SK-N-SH (cell line): ENCODE measurements at regions not wholly inside any gene's neighbourhood (a gene's known extent, or its start where the extent isn't known, plus 50 kb on each side); places are given as distances from the start of the nearest gene placed in this dataset.

Experiments
- CTCF ChIA-PET: fragments of 300-600, 350-600 bp; formaldehyde crosslinking; extraction: SDS; loops from one replicate; lab custom pipeline; 2021; lab: Yijun Ruan, JAX
- POLR2A ChIA-PET: fragments of 350-600 bp; sonication (Branson Sonifier 250); formaldehyde crosslinking; extraction: SDS; loops from one replicate; lab custom pipeline; 2020; ENCODE audit warnings: antibody characterized with exemption, inconsistent platforms; lab: Yijun Ruan, JAX
- DNase-seq: peaks from one replicate; pipeline ENCODE4 v3.0.0; 2012
- H2AFZ ChIP-seq: fragments of 200-600 bp; sonication (generic); 2 replicates; pipeline ENCODE4 v1.8.1; 2016; ENCODE audit warnings: antibody characterized with exemption, mild to moderate bottlenecking, low read depth
- H3F3A ChIP-seq: fragments of 200-600 bp; sonication (generic); replicated peaks from 2 replicates; pipeline ENCODE3; 2016; ENCODE audit warnings: antibody characterized with exemption, mild to moderate bottlenecking; ENCODE audit not compliant: insufficient read depth
- H3K27ac ChIP-seq, 2 experiments: fragments of 200-500 bp in 1 of 2; fragments of 200-600 bp in 1 of 2; sonication (Bioruptor generic) in 1 of 2; sonication (generic), shearing (Covaris generic) in 1 of 2; 2 replicates each; pipeline versions ENCODE4 v1.5.1 to v1.6.1; 2014 to 2016; ENCODE audit warnings: low read depth in 2 of 2, inconsistent platforms in 1 of 2, low read length in 1 of 2, mild to moderate bottlenecking in 1 of 2, mixed read lengths in 1 of 2
- H3K27me3 ChIP-seq: fragments of 200-600 bp; sonication (generic), shearing (Covaris generic); 2 replicates; pipeline ENCODE4 v1.6.1; 2016; ENCODE audit warnings: mixed run types; ENCODE audit not compliant: insufficient read depth
- H3K36me3 ChIP-seq, 2 experiments: fragments of 200-500 bp in 1 of 2; fragments of 200-600 bp in 1 of 2; sonication (Bioruptor generic) in 1 of 2; sonication (generic) in 1 of 2; replicated peaks in 1 of 2; 2 replicates each; pipeline versions ENCODE3 to v1.5.1; 2014 to 2016; ENCODE audit warnings: low read length in 1 of 2, mild to moderate bottlenecking in 1 of 2; ENCODE audit not compliant: insufficient read depth in 2 of 2, control insufficient read depth in 1 of 2
- H3K4me1 ChIP-seq, 2 experiments: fragments of 200-500 bp in 1 of 2; fragments of 200-600 bp in 1 of 2; sonication (Bioruptor generic) in 1 of 2; sonication (generic), shearing (Covaris generic) in 1 of 2; 2 replicates each; pipeline versions ENCODE4 v1.5.1 to v1.6.1; 2014 to 2016; ENCODE audit warnings: low read depth in 1 of 2, low read length in 1 of 2, mixed run types in 1 of 2; ENCODE audit not compliant: insufficient read depth in 2 of 2, control insufficient read depth in 1 of 2
- H3K4me2 ChIP-seq: fragments of 200-600 bp; sonication (generic), shearing (Covaris generic); 2 replicates; pipeline ENCODE4 v1.6.1; 2017; ENCODE audit warnings: mixed run types
- H3K4me3 ChIP-seq, 2 experiments: fragments of 200-500 bp in 1 of 2; fragments of 200-600 bp in 1 of 2; sonication (Bioruptor generic) in 1 of 2; sonication (generic), shearing (Covaris generic) in 1 of 2; 2 replicates each; pipeline versions ENCODE4 v1.5.1 to v1.8.1; 2014 to 2016; ENCODE audit warnings: low read depth in 2 of 2, inconsistent platforms in 1 of 2, low read length in 1 of 2, mild to moderate bottlenecking in 1 of 2, mixed read lengths in 1 of 2, moderate library complexity in 1 of 2
- H3K79me2 ChIP-seq: fragments of 200-600 bp; sonication (generic); 2 replicates; pipeline ENCODE4 v1.8.1; 2017; ENCODE audit warnings: mild to moderate bottlenecking; ENCODE audit not compliant: insufficient read depth
- H3K9ac ChIP-seq: fragments of 200-600 bp; sonication (generic); 2 replicates; pipeline ENCODE4 v1.6.1; 2017; ENCODE audit warnings: mixed run types
- H3K9me2 ChIP-seq: fragments of 200-600 bp; sonication (generic); 2 replicates; pipeline ENCODE4 v1.6.1; 2017; ENCODE audit warnings: mixed run types
- H3K9me3 ChIP-seq: fragments of 200-600 bp; sonication (generic); 2 replicates; pipeline ENCODE4 v1.6.1; 2017; ENCODE audit warnings: mixed run types, mild to moderate bottlenecking, moderate library complexity
- H4K20me1 ChIP-seq: fragments of 200-600 bp; sonication (generic); 2 replicates; pipeline ENCODE4 v1.6.1; 2017; ENCODE audit warnings: mild to moderate bottlenecking, mixed run types; ENCODE audit not compliant: insufficient read depth
- CHD2 ChIP-seq: fragments of 150-350 bp; IDR thresholded peaks from 2 replicates; pipeline ENCODE4 v1.6.1; 2018; ENCODE audit warnings: low read length; ENCODE audit not compliant: partially characterized antibody
- EP300 ChIP-seq, 2 experiments: IDR thresholded peaks; 2 replicates each; pipeline versions ENCODE4 v1.4.0 to v1.6.1; 2012; ENCODE audit warnings: borderline replicate concordance in 1 of 2, low read depth in 1 of 2, low read length in 1 of 2
- EZH2phosphoT487 ChIP-seq: fragments of 200-600 bp; sonication (generic); IDR thresholded peaks from 2 replicates; pipeline ENCODE4 v1.6.1; 2017; ENCODE audit warnings: low read depth, mixed run types, mild to moderate bottlenecking, antibody characterized with exemption, moderate library complexity, borderline replicate concordance
- FOXJ3 ChIP-seq: sonication (generic); formaldehyde crosslinking; IDR thresholded peaks from 2 replicates; pipeline ENCODE4 v1.5.1; 2020; ENCODE audit warnings: mild to moderate bottlenecking, missing genetic modification reagents
- GATA2 ChIP-seq: sonication (generic); formaldehyde crosslinking; IDR thresholded peaks from 2 replicates; pipeline ENCODE4 v1.5.0; 2020; ENCODE audit warnings: mild to moderate bottlenecking, missing genetic modification reagents
- MXI1 ChIP-seq: IDR thresholded peaks from 2 replicates; pipeline ENCODE4 v1.6.1; 2012; ENCODE audit warnings: mild to moderate bottlenecking, low read depth, low read length, improper control_type of control experiment
- NRF1 ChIP-seq: IDR thresholded peaks from 2 replicates; pipeline ENCODE4 v1.6.1; 2012; ENCODE audit warnings: low read depth, mild to moderate bottlenecking, low read length
- SMC3 ChIP-seq: IDR thresholded peaks from 2 replicates; pipeline ENCODE4 v1.6.1; 2012; ENCODE audit warnings: low read depth, low read length, improper control_type of control experiment
- TAF1 ChIP-seq: IDR thresholded peaks from 2 replicates; pipeline ENCODE4 v1.6.1; 2012; ENCODE audit warnings: low read depth, mild to moderate bottlenecking, low read length, moderate library complexity, borderline replicate concordance
- YY1 ChIP-seq: IDR thresholded peaks from 2 replicates; pipeline ENCODE4 v1.4.0; 2012; ENCODE audit warnings: low read depth, mild to moderate bottlenecking
- WGBS: methylation state at CpG from one replicate; pipeline ENCODE4 v1.1.6; 2017; ENCODE audit warnings: low lambda C conversion rate; 5-methylcytosine and 5-hydroxymethylcytosine counted together
- TF ChIP-seq, protein P1 (sequence below): fragments of 150-350 bp; IDR thresholded peaks from 2 replicates; pipeline ENCODE4 v1.6.1; 2016; ENCODE audit warnings: mild to moderate bottlenecking, low read depth, low read length
- TF ChIP-seq, protein P2 (sequence below): fragments of 150-350 bp; IDR thresholded peaks from 2 replicates; pipeline ENCODE4 v1.6.1; 2017; ENCODE audit warnings: antibody characterized with exemption, low read length, low read depth, borderline replicate concordance
- TF ChIP-seq, protein P3 (sequence below): fragments of 200-600 bp; sonication (generic); IDR thresholded peaks from 2 replicates; pipeline ENCODE4 v1.6.1; 2017; ENCODE audit warnings: antibody characterized with exemption, mild to moderate bottlenecking, moderate library complexity
- TF ChIP-seq, protein P4 (sequence below): IDR thresholded peaks from 2 replicates; pipeline ENCODE4 v1.4.0; 2012; ENCODE audit warnings: low read depth, borderline replicate concordance
- TF ChIP-seq, protein P5 (sequence below): IDR thresholded peaks from 2 replicates; pipeline ENCODE4 v1.4.0; 2012; ENCODE audit warnings: low read depth

DNA sequence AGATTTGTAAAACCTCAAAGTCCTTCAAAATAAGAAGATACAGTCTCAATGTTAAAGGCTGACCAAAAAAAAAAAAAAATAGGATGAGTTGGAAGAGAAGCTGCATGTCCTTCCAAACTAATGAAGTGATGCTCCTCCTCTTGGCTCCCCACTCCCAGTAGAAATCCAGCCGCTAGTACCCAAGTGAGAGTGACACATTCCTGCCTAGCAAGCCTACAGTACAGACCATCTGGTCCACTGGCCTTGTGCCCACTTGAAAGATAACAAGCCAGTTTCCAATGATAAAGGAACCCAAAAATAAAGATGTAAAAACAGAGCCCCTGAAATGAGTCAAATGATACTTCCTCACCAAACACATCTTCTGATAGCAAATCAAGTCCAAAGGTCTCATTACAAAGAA is 258.7 kb upstream of the NSMCE3 start:
- Histone ChIP-seq H2AFZ (no peak overlapping the region), H4K20me1 (no peaks in the 10 kb centered on the region), H3K4me2 (no peak overlapping the region), H3K27me3 (no peaks in the 10 kb centered on the region), H3K9ac (no peak overlapping the region), H3K4me3 (no peak overlapping the region), H3F3A (no peaks in the 10 kb centered on the region), H3K79me2 (no peaks in the 10 kb centered on the region), H3K36me3 (no peaks in the 10 kb centered on the region)
- ChIA-PET POLR2A (interaction anchor here (0.6 kb wide), 1 partner anchor 11 kb away, joined by 4 read pairs; no protein-coding TSS in a partner anchor), CTCF (no interaction called here)
- 0 out of 2 replicates have a peak, but pooled peaks have one; percentile 12 for TF ChIP-seq GATA2 (CRISPR knock-in tag)
- no peak for TF ChIP-seq NRF1
- no peak for TF ChIP-seq TAF1
- TF ChIP-seq, protein P1, sequence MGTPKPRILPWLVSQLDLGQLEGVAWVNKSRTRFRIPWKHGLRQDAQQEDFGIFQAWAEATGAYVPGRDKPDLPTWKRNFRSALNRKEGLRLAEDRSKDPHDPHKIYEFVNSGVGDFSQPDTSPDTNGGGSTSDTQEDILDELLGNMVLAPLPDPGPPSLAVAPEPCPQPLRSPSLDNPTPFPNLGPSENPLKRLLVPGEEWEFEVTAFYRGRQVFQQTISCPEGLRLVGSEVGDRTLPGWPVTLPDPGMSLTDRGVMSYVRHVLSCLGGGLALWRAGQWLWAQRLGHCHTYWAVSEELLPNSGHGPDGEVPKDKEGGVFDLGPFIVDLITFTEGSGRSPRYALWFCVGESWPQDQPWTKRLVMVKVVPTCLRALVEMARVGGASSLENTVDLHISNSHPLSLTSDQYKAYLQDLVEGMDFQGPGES, result no peak
- TF ChIP-seq, all 33 proteins: peak for 1
- H3K4me1 ChIP-seq, result peaks cover 0 to 3% of the 10 kb centered on the region in 2 experiments; a peak in 1 of 4 replicates
- no peaks in the 10 kb centered on the region for H3K9me3 ChIP-seq
- 14% methylated on average over 1 of the region's 1 CpG for WGBS
- H3K27ac ChIP-seq, result no peak overlapping the region
- H3K9me2 ChIP-seq, result no peaks in the 10 kb centered on the region
- DNase-seq, result peak; percentile 59

DNA sequence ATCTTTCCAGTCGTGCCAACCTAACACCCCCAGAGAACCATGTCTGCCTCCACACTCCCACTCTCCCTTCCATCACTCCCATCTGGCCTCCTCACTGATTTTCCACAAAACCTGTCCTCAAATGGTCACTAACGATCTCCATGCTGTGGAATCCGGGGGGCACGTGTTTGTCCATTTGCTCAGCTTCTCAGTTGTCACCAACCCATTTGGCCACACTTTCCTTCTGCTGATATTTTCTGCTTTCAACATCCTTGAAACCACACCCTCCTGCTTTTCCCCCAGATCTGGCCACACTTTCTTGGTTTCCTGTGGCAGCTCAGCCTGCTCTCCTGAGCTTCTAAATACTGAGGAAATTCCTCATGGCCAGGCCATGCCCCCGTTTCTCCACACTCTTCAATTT is 257.2 kb upstream of the NSMCE3 start:
- H3K27ac ChIP-seq, result no peak overlapping the region
- POLR2A ChIA-PET, result no interaction called here
- no peak overlapping the region for H2AFZ ChIP-seq
- TF ChIP-seq EZH2phosphoT487, result no peak
- TF ChIP-seq YY1, result no peak
- TF ChIP-seq, protein P2, sequence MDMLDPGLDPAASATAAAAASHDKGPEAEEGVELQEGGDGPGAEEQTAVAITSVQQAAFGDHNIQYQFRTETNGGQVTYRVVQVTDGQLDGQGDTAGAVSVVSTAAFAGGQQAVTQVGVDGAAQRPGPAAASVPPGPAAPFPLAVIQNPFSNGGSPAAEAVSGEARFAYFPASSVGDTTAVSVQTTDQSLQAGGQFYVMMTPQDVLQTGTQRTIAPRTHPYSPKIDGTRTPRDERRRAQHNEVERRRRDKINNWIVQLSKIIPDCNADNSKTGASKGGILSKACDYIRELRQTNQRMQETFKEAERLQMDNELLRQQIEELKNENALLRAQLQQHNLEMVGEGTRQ, result no peak
- TF ChIP-seq, protein P3, sequence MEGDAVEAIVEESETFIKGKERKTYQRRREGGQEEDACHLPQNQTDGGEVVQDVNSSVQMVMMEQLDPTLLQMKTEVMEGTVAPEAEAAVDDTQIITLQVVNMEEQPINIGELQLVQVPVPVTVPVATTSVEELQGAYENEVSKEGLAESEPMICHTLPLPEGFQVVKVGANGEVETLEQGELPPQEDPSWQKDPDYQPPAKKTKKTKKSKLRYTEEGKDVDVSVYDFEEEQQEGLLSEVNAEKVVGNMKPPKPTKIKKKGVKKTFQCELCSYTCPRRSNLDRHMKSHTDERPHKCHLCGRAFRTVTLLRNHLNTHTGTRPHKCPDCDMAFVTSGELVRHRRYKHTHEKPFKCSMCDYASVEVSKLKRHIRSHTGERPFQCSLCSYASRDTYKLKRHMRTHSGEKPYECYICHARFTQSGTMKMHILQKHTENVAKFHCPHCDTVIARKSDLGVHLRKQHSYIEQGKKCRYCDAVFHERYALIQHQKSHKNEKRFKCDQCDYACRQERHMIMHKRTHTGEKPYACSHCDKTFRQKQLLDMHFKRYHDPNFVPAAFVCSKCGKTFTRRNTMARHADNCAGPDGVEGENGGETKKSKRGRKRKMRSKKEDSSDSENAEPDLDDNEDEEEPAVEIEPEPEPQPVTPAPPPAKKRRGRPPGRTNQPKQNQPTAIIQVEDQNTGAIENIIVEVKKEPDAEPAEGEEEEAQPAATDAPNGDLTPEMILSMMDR, result no peak
- no peak for TF ChIP-seq SMC3
- TF ChIP-seq, protein P4, sequence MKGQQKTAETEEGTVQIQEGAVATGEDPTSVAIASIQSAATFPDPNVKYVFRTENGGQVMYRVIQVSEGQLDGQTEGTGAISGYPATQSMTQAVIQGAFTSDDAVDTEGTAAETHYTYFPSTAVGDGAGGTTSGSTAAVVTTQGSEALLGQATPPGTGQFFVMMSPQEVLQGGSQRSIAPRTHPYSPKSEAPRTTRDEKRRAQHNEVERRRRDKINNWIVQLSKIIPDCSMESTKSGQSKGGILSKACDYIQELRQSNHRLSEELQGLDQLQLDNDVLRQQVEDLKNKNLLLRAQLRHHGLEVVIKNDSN, result no peak
- no peak for TF ChIP-seq MXI1
- TF ChIP-seq, protein P5, sequence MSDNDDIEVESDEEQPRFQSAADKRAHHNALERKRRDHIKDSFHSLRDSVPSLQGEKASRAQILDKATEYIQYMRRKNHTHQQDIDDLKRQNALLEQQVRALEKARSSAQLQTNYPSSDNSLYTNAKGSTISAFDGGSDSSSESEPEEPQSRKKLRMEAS, result no peak
- no peak for TF ChIP-seq FOXJ3 (CRISPR knock-in tag)
- no peak for TF ChIP-seq EP300 (IDR thresholded peaks at IDR 0.05; ENCODE audit: borderline replicate concordance in 1 of 2, low read depth in 1 of 2, low read length in 1 of 2)
- no peak for TF ChIP-seq CHD2
- DNase-seq, result no peak
- peaks cover 0 to 3% of the 10 kb centered on the region in 2 experiments; a peak in 1 of 4 replicates for H3K4me1 ChIP-seq
- H3K9ac ChIP-seq, result no peak overlapping the region
- no peak overlapping the region for H3K4me2 ChIP-seq
- CTCF ChIA-PET, result no interaction called here
- H4K20me1 ChIP-seq, result no peaks in the 10 kb centered on the region
- no peaks in the 10 kb centered on the region for H3K79me2 ChIP-seq
- H3K36me3 ChIP-seq, result no peaks in the 10 kb centered on the region
- H3K9me3 ChIP-seq, result no peaks in the 10 kb centered on the region
- H3F3A ChIP-seq, result no peaks in the 10 kb centered on the region
- 16% methylated on average over 5 of the region's 5 CpGs for WGBS
- H3K9me2 ChIP-seq, result no peaks in the 10 kb centered on the region
- no peak overlapping the region for H3K4me3 ChIP-seq
- H3K27me3 ChIP-seq, result no peaks in the 10 kb centered on the region
